ENCODE measurements at regions not wholly inside any gene's neighbourhood (a gene's known extent, or its start where the extent isn't known, plus 50 kb on each side); places are given as distances from the start of the nearest gene placed in this dataset.

- TF ChIP-seq CTCF (IDR thresholded peaks at IDR 0.05; ENCODE audit: control insufficient read depth, insufficient read depth, low read depth, low read length, missing control alignments) = no peak
- no peak for DNase-seq (ENCODE audit: low read depth)
- no peak overlapping the region for H3K4me3 ChIP-seq (ENCODE audit: control insufficient read depth, low read depth, low read length)
Measured at GRCh38 chr19:28430214-28430613, 782.7 kb downstream of the UQCRFS1 start.

GRCh38 chr19:28429356-28429755 lies 783.6 kb downstream of the UQCRFS1 start:
- DNase-seq (ENCODE audit: low read depth) = no peak
- no peak overlapping the region for H3K4me3 ChIP-seq (ENCODE audit: control insufficient read depth, low read depth, low read length)
- no peak for TF ChIP-seq CTCF (IDR thresholded peaks at IDR 0.05; ENCODE audit: control insufficient read depth, insufficient read depth, low read depth, low read length, missing control alignments)

GRCh38 chr19:28428663-28429348 lies 784.1 kb downstream of the UQCRFS1 start:
- TF ChIP-seq CTCF (IDR thresholded peaks at IDR 0.05; ENCODE audit: control insufficient read depth, insufficient read depth, low read depth, low read length, missing control alignments) = no peak
- no peak for DNase-seq (ENCODE audit: low read depth)
- no peak overlapping the region for H3K4me3 ChIP-seq (ENCODE audit: control insufficient read depth, low read depth, low read length)

GRCh38 chr19:28427376-28428083 lies 785.4 kb downstream of the UQCRFS1 start:
- TF ChIP-seq CTCF (IDR thresholded peaks at IDR 0.05; ENCODE audit: control insufficient read depth, insufficient read depth, low read depth, low read length, missing control alignments) = no peak
- no peak overlapping the region for H3K4me3 ChIP-seq (ENCODE audit: control insufficient read depth, low read depth, low read length)
- DNase-seq (ENCODE audit: low read depth) = no peak

- DNase-seq (ENCODE audit: low read depth) = no peak
- no peak for TF ChIP-seq CTCF (IDR thresholded peaks at IDR 0.05; ENCODE audit: control insufficient read depth, insufficient read depth, low read depth, low read length, missing control alignments)
Measured at GRCh38 chr19:28426730-28427225, 786.2 kb downstream of the UQCRFS1 start.

GRCh38 chr19:28426110-28426729 lies 786.7 kb downstream of the UQCRFS1 start:
- DNase-seq (ENCODE audit: low read depth) = no peak
- H3K4me3 ChIP-seq (ENCODE audit: control insufficient read depth, low read depth, low read length) = no peak overlapping the region
- TF ChIP-seq CTCF (IDR thresholded peaks at IDR 0.05; ENCODE audit: control insufficient read depth, insufficient read depth, low read depth, low read length, missing control alignments) = no peak

More at GRCh38 chr19:28426730-28427225, 786.2 kb downstream of the UQCRFS1 start:
- no peak overlapping the region for H3K4me3 ChIP-seq (ENCODE audit: control insufficient read depth, low read depth, low read length)
